HUES64 (cell line): ENCODE measurements at regions not wholly inside any gene's neighbourhood (a gene's known extent, or its start where the extent isn't known, plus 50 kb on each side); places are given as distances from the start of the nearest gene placed in this dataset.

Source experiments
- H3K27ac ChIP-seq: 2 replicates; pipeline ENCODE4 v1.7.0; 2013; ENCODE audit warnings: low read depth, low read length, inconsistent platforms
- H3K27me3 ChIP-seq: 2 replicates; pipeline ENCODE4 v1.6.1; 2013; ENCODE audit warnings: mild to moderate bottlenecking, low read length; ENCODE audit not compliant: insufficient read depth
- H3K36me3 ChIP-seq: 2 replicates; pipeline ENCODE4 v1.6.1; 2013; ENCODE audit warnings: mild to moderate bottlenecking, low read length; ENCODE audit not compliant: insufficient read depth
- H3K4me1 ChIP-seq: 2 replicates; pipeline ENCODE4 v1.6.1; 2013; ENCODE audit warnings: mild to moderate bottlenecking, low read length, moderate library complexity; ENCODE audit not compliant: insufficient read depth
- H3K4me3 ChIP-seq: 2 replicates; pipeline ENCODE4 v1.5.1; 2013; ENCODE audit warnings: mild to moderate bottlenecking, low read length, moderate library complexity
- H3K9ac ChIP-seq: 2 replicates; pipeline ENCODE4 v1.6.1; 2013; ENCODE audit warnings: mild to moderate bottlenecking, low read depth, low read length
- H3K9me3 ChIP-seq: 2 replicates; pipeline ENCODE4 v1.6.1; 2013; ENCODE audit warnings: low read depth, low read length; ENCODE audit not compliant: insufficient read depth
- WGBS: fragments of 150-250, 120-280 bp; methylation state at CpG from one replicate; pipeline ENCODE4 v1.1.7; 2013; ENCODE audit warnings: missing lambda C conversion rate; 5-methylcytosine and 5-hydroxymethylcytosine counted together

DNA sequence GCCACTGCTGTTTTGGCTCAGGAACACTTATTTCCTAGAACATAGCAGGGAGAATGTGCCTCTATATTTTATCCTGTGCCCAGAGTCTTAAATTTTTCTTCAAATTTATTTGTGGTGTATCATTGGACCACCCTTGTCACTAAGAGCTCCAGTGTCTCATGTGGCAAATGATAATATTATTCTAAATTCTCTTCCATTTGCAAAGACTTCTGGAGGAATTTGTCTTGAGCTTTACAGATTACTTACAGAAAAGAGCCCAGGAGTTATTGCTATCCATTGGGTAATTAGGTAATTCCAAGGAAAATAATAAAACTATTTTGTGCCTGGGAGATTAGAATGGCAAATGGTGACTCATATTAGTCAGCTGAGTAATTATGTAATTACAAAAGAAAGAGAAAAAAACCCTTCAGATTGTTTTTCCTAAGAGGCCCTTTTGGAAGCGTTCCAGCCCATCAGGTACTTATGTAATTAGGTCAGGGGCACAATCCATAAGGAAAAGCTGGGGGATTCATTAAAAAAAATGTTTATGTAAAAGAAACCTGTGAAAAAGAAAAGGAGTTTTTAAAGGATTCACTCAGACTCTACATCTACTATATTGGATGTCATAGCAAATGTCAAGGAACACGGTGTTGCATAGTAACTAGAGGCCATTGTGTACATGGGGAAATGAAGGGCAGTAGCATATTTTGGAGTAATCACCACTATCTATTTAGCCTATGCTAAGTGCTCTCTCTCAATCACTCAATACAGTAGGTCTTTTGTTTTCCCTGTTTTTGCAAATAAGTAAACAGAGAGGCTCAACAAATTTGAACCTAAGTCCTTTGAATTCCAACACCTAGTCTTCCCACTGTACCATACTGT is 380.9 kb upstream of the RARB start:
- Histone ChIP-seq H3K4me3 (no peak overlapping the region), H3K27me3 (no peaks in the 10 kb centered on the region), H3K9ac (no peak overlapping the region), H3K9me3 (no peaks in the 10 kb centered on the region), H3K4me1 (peaks cover 8% of the 10 kb centered on the region; the same call in 1 of the 2 replicates), H3K27ac (no peak overlapping the region), H3K36me3 (no peaks in the 10 kb centered on the region)
- WGBS, result 88% methylated on average over 1 of the region's 2 CpGs

DNA sequence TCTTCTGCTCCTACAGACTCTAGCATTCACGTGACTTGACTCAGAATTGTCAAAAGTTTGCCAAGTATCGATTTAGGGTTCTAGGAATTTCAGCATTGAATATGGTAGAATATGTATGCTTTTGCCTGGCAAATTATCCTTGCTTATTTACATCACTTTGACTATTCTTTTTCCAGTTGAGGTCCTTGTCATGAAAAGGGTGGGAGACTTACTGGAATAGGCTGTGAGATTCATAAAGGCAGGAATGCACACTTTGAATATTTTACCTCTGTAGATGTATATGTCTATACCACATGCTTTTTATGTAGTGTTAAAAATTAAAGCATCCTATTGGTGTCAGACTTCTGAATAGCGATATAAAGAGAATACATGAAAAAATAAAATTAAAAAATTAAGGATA is 378.8 kb upstream of the RARB start:
- no peaks in the 10 kb centered on the region for H3K27me3 ChIP-seq
- peaks cover 8% of the 10 kb centered on the region; the same call in 1 of the 2 replicates for H3K4me1 ChIP-seq
- no peaks in the 10 kb centered on the region for H3K36me3 ChIP-seq
- H3K9me3 ChIP-seq, result no peaks in the 10 kb centered on the region
- H3K4me3 ChIP-seq, result no peak overlapping the region
- no peak overlapping the region for H3K27ac ChIP-seq
- H3K9ac ChIP-seq, result no peak overlapping the region
- WGBS, result 94% methylated on average over 2 of the region's 3 CpGs

DNA sequence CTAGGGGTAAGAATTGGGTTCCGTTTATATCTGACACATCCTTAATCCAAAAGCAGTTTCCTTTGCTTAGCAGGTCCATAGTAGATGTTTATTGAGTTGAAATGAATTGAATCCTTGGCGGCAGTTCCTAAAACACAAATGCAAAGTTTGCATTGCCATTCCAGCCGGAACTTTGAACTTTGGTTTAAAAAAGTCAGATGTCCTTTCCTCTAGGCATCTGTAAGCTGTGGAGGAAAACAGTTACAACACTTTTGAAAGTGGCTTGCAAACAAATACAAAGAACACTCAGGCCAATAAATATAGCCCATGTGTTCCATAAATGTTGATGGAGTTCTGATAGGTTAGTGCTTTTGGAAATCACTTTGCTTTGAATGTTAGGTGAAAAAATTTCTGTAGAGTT is 374.7 kb upstream of the RARB start:
- WGBS, result 88% methylated on average over 2 of the region's 3 CpGs
- H3K36me3 ChIP-seq, result no peaks in the 10 kb centered on the region

DNA sequence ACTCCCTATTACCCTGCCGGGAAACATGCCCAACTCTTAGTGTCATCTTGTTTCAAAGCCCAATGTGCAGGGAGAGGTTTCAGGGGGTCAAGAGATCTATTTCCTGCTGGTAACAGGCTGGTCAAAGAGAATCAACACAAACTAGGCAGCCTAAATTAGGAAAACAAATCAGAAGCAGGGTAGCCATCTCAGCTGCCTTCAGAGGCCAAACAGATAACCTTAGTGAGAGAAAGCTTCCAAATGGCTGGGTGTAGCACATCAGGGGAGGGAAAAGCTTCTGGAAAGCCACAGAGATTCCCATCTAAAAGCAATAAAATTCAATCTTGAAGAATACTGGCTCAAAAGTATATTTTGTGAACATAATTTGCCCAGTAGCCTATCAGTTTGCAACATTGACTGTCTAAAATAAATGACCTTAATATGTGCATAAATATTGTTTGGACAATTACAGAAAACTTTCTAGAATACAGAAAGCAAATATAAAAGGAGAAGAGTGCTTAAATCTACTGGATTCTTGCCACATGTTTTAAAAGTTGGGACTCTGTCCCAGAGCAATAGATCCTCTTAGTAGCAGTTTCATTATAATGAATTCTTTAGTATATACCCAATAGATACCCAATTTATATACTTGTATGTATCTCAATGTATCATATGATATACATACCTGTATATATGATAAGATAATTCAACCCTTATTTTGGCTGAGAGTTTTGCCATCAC is 371.9 kb upstream of the RARB start:
- 93% methylated on average over 1 of the region's 1 CpG for WGBS
- Histone ChIP-seq H3K36me3 (no peaks in the 10 kb centered on the region), H3K4me1 (peaks cover 12% of the 10 kb centered on the region; the same call in 1 of the 2 replicates), H3K4me3 (no peak overlapping the region), H3K27ac (no peak overlapping the region), H3K27me3 (no peaks in the 10 kb centered on the region), H3K9ac (no peak overlapping the region), H3K9me3 (no peaks in the 10 kb centered on the region)

More for the DNA sequence above, 374.7 kb upstream of the RARB start:
- Histone ChIP-seq H3K4me3 (no peak overlapping the region), H3K27ac (no peak overlapping the region), H3K4me1 (no peaks in the 10 kb centered on the region), H3K27me3 (no peaks in the 10 kb centered on the region), H3K9me3 (no peaks in the 10 kb centered on the region), H3K9ac (no peak overlapping the region)

DNA sequence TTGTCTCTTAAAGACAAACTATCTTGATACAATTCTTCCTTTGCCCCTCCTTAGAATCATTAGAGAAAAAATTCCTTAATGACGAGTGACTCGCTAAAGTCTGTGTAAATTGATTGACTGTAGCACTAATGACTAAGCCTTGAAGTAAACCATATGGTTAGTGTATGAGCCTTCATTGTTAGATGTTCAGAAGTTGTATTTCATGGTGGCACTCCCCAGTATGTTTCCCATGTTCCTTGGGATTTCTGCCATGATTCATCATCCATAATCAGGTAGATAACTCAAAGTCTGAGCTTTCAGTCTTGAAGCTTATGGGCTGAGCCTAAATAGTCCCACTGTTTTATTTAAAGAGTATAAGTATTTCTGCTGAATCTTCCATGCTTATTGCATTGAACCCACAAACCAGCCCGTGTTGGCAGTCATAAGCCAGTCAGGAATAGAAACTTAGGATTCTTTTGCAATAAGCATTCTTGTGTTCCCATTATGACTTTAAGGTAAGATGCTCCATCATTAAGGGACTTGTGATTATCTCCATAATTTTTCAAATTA is 371.2 kb upstream of the RARB start:
- no peak overlapping the region for H3K27ac ChIP-seq
- H3K36me3 ChIP-seq, result no peaks in the 10 kb centered on the region
- H3K9ac ChIP-seq, result no peak overlapping the region
- WGBS, result 88% methylated on average over 3 of the region's 3 CpGs
- no peak overlapping the region for H3K4me3 ChIP-seq
- peaks cover 12% of the 10 kb centered on the region; the same call in 1 of the 2 replicates for H3K4me1 ChIP-seq
- H3K9me3 ChIP-seq, result no peaks in the 10 kb centered on the region
- H3K27me3 ChIP-seq, result no peaks in the 10 kb centered on the region

DNA sequence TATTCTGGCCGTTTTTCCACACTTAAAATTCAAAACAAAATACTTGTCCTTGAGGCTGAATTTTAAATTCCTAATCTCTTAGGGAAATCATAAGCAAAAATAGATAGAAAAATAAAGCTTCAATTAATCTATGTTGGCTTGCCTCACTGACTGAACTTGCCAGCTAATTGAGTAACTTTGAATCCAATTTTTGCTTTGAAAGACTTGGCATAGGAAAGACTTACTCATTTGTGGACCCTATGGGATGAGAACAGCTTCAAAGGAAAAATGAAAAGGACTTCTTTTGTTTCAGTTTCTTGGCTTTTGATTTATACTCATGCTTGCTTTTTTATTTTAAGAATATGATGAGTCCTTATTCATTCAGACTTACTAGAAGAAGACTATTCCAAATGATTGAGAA is 370.7 kb upstream of the RARB start:
- H3K9me3 ChIP-seq, result no peaks in the 10 kb centered on the region
- peaks cover 12% of the 10 kb centered on the region; the same call in 1 of the 2 replicates for H3K4me1 ChIP-seq
- H3K27me3 ChIP-seq, result no peaks in the 10 kb centered on the region
- no peak overlapping the region for H3K4me3 ChIP-seq
- no CpG with 5 or more reads among the region's 1 CpG for WGBS
- H3K9ac ChIP-seq, result no peak overlapping the region
- no peak overlapping the region for H3K27ac ChIP-seq
- H3K36me3 ChIP-seq, result no peaks in the 10 kb centered on the region

DNA sequence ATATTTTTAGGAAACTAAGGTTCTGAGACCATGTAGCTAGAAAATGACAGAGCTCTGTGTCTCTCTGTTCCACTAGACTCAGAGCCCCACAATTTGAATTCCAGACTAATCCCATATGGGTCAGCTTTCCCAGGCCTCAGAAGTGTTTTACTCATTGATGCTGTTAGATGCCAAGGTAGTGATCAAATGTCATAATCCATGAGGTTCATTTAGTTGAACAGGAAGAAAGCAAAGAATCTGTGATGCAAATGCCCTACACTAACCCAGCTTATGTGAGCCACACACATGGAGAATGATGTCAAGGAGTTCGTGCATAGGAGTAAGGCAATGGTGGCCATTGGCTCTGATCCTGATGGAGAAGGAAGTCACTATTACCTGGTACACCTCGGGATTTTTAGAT is 363.4 kb upstream of the RARB start:
- Histone ChIP-seq H3K27ac (no peak overlapping the region), H3K9ac (no peak overlapping the region), H3K36me3 (no peaks in the 10 kb centered on the region), H3K4me3 (no peak overlapping the region), H3K4me1 (peaks cover 9% of the 10 kb centered on the region; the same call in 1 of the 2 replicates), H3K9me3 (no peaks in the 10 kb centered on the region), H3K27me3 (no peaks in the 10 kb centered on the region)
- 98% methylated on average over 2 of the region's 2 CpGs for WGBS

DNA sequence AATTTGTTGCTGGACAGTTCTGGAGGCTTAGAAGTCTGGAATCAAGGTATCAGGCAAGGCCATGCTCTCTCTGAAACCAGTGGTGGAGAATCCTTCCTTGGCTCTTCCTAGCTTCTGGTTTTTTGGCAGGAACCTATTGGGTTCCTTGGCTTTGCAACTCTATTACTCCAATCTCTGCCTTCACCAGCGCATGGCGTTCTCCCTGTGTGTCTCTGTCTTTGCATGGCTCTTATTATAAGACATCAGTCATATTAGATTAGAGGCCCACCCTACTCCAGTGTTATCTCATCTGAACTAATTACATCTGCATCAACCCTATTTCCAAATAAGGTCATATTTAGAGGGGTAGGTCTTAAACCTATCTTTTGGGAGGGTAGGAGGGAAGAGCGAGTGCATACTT is 358.1 kb upstream of the RARB start:
- H3K36me3 ChIP-seq, result no peaks in the 10 kb centered on the region
- 88% methylated on average over 2 of the region's 3 CpGs for WGBS
- H3K9ac ChIP-seq, result no peak overlapping the region
- no peak overlapping the region for H3K4me3 ChIP-seq
- no peaks in the 10 kb centered on the region for H3K9me3 ChIP-seq
- no peak overlapping the region for H3K27ac ChIP-seq
- H3K4me1 ChIP-seq, result no peaks in the 10 kb centered on the region
- no peaks in the 10 kb centered on the region for H3K27me3 ChIP-seq

DNA sequence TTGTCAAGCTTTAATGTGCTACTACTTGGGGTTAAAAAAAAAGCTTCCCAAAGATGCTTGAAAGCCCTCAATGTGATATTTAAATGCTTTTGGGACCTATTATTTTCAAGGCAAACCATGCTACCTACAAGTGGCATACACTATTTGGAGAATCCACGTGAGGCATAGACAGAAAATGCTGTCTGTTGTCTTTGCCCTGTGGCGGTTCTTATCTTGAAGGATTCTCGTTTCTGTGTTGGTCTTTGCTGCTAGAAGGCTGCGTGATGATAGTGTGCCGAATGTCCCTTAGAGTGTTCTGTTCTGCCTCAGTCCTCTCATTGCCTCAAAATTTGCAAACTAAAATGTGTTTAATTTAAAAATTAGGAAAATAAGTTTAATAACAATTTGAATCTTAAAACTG is 356.2 kb upstream of the RARB start:
- Histone ChIP-seq H3K4me3 (no peak overlapping the region), H3K27me3 (no peaks in the 10 kb centered on the region)
- WGBS, result 92% methylated on average over 5 of the region's 5 CpGs

DNA sequence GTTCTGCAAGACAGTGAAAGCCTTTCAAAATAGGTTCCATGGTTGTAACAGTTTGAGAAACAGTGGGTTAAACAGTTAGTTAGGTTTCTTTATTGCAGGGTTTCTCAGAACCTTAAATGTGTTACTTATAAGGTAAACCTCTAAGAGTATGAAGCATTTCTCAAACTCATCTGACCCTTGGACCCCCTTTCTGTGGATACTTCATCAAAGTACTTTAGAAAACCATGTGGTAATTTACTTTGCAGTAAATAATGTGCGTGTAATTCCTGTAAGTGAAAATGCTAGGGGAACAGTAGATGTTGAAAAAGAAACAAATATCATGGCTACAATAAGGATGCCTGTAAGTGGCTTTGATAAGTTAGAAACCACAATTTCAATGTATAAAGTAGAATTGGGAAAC is 354.6 kb upstream of the RARB start:
- WGBS, result 94% methylated on average over 1 of the region's 1 CpG
- Histone ChIP-seq H3K9me3 (no peaks in the 10 kb centered on the region), H3K4me3 (no peak overlapping the region), H3K4me1 (no peaks in the 10 kb centered on the region), H3K27me3 (no peaks in the 10 kb centered on the region), H3K27ac (no peak overlapping the region), H3K9ac (no peak overlapping the region), H3K36me3 (no peaks in the 10 kb centered on the region)

More for the DNA sequence above, 356.2 kb upstream of the RARB start:
- Histone ChIP-seq H3K4me1 (no peaks in the 10 kb centered on the region), H3K27ac (no peak overlapping the region), H3K36me3 (no peaks in the 10 kb centered on the region), H3K9me3 (no peaks in the 10 kb centered on the region), H3K9ac (no peak overlapping the region)

DNA sequence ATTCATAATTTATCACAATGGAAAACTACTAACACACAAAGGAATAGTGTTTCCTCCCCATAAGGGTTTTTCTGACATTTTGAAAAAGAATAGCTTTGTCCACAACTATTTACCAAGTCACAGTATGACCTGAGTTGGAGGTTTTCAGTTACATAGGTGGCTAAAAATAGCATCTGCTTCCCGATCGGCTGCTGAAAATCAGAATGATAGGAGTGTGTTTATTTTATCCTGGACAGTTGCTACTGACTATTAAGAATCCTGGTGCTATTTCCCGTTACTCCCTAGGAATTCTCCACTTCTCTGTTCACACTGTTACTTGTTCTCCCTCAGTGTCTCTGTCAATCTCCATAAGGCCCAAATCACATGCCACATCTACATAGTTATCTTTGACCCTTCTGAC is 353.9 kb upstream of the RARB start:
- H3K4me1 ChIP-seq, result no peaks in the 10 kb centered on the region
- 90% methylated on average over 3 of the region's 3 CpGs for WGBS
- H3K9me3 ChIP-seq, result no peaks in the 10 kb centered on the region
- no peaks in the 10 kb centered on the region for H3K27me3 ChIP-seq
- no peak overlapping the region for H3K27ac ChIP-seq
- no peaks in the 10 kb centered on the region for H3K36me3 ChIP-seq
- no peak overlapping the region for H3K4me3 ChIP-seq
- H3K9ac ChIP-seq, result no peak overlapping the region
